Heart left ventricle (tissue), 13 donors: ENCODE measurements at regions not wholly inside any gene's neighbourhood (a gene's known extent, or its start where the extent isn't known, plus 50 kb on each side); places are given as distances from the start of the nearest gene placed in this dataset.

Experiments
- CTCF ChIP-seq, 12 donors: fragments of 200-600 bp; sonication (generic) in 4 of 12; IDR thresholded peaks; one replicate each; pipeline versions ENCODE4 v1.5.0 to v1.8.0; 2018 to 2022; ENCODE audit warnings: antibody characterized with exemption in 12 of 12, mild to moderate bottlenecking in 5 of 12
- POLR2A ChIP-seq, 2 donors: fragments of 450-650 bp; IDR thresholded peaks; one replicate each; pipeline ENCODE4 v1.6.1; 2017; ENCODE audit warnings: antibody characterized with exemption in 2 of 2, mild to moderate bottlenecking in 2 of 2, moderate library complexity in 2 of 2
- donor health status: ischemic (EF 13 %, LVEDD 7.1; RV severe dilation, severe dysfunction).
- donor health status: DM: no; HTN: yes; CAD: no.
- donor health status: DM: no; HTN: no; CAD: no.
- donor health status: ischemic (EF 25% LVEDD 6.9; RV normal size, moderate dysfunction).
- donor health status: ischemic (EF 25% LVEDD 5.7; RV mildly dilated, moderate dysfunction).
- donor health status: ischemic (EF 35%, LVEDD 5.7; RV mildly dilated, moderate dysfunction).
- donor health status: nonischemic (EF 11% LVEDD 7.7; RV severe dilation, severe dysfunction).
- donor health status: DM: yes; HTN: yes; CAD: no.
- donor health status: PGD.
- donor health status: ischemic (EF 29% LVEDD 5.4; RV normal size, mild dysfunction).
- donor health status: nonischemic (EF 23%, LVEDD 6.1; RV moderate dilation, normal function).

- TF ChIP-seq CTCF (IDR thresholded peaks at IDR 0.05) (no peak), POLR2A (IDR thresholded peaks at IDR 0.05) (no peak)
Measured at GRCh38 chr7:19619122-19619521, 89.7 kb downstream of the POLR1F start.
